Activated CD4-positive, alpha-beta memory T cell treated with anti-CD3 and anti-CD28 coated beads, Interleukin-2, amount 10 ng/mL, durations not matched to agents 7 days and 5 days (primary cell): ENCODE measurements at regions not wholly inside any gene's neighbourhood (a gene's known extent, or its start where the extent isn't known, plus 50 kb on each side); places are given as distances from the start of the nearest gene placed in this dataset.

Experiments used
- CTCF ChIA-PET: fragments of 350-600 bp; sonication (Branson Sonifier 250); formaldehyde crosslinking; loops from one replicate; lab custom pipeline; 2021; ENCODE audit warnings: antibody characterized with exemption, inconsistent platforms; lab: Charles Lee
- POLR2A ChIA-PET: fragments of 350-600 bp; sonication (Branson Sonifier 250); formaldehyde crosslinking; loops from one replicate; lab custom pipeline; 2021; ENCODE audit warnings: antibody characterized with exemption; lab: Charles Lee
- DNase-seq: peaks from one replicate; pipeline ENCODE4 v3.0.0-alpha.2; 2020
- H3K27ac Mint-ChIP-seq: one replicate; pipeline ENCODE4 v1.8.0; 2021; ENCODE audit warnings: mild to moderate bottlenecking, mixed read lengths
- H3K27me3 Mint-ChIP-seq: one replicate; pipeline ENCODE4 v1.8.0; 2021; ENCODE audit warnings: mixed read lengths
- H3K36me3 Mint-ChIP-seq: one replicate; pipeline ENCODE4 v1.8.0; 2021; ENCODE audit warnings: low read depth, mixed read lengths
- H3K4me1 Mint-ChIP-seq: one replicate; pipeline ENCODE4 v1.8.0; 2021; ENCODE audit warnings: mixed read lengths
- H3K4me3 Mint-ChIP-seq: one replicate; pipeline ENCODE4 v1.8.0; 2021; ENCODE audit warnings: mild to moderate bottlenecking, mixed read lengths
- H3K9me3 Mint-ChIP-seq: one replicate; pipeline ENCODE4 v1.8.0; 2021; ENCODE audit warnings: mixed read lengths

DNA sequence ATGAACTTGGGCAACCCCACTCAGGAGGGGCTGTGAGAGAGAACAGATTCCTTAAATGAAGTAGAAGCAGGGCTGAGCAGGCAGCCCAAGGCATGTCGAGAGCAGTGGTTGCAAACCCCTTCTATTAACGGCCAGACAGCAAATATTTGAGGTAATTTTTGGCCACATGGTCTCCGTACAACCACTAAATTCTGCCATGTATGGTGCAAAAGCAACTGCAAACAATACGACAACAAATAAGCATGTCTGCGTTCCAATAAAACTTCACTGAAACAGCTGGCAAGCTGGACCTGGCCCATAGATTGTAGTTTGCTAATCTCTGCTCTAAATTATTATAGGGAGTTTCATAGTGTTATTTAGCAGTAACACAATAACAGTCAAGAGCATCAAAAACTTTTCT is 217.0 kb upstream of the ZNF521 start:
- DNase-seq, result no peak
- H3K9me3 Mint-ChIP-seq, result no peaks in the 10 kb centered on the region
- ChIA-PET POLR2A (no interaction called here), CTCF (no interaction called here)
- no peak overlapping the region for H3K4me3 Mint-ChIP-seq
- H3K4me1 Mint-ChIP-seq, result no peaks in the 10 kb centered on the region
- H3K27ac Mint-ChIP-seq, result no peak overlapping the region
- no peaks in the 10 kb centered on the region for H3K27me3 Mint-ChIP-seq
- H3K36me3 Mint-ChIP-seq, result no peaks in the 10 kb centered on the region

- CTCF ChIA-PET, result no interaction called here
- H3K4me3 Mint-ChIP-seq, result no peak overlapping the region
- no peaks in the 10 kb centered on the region for H3K27me3 Mint-ChIP-seq
- no peaks in the 10 kb centered on the region for H3K4me1 Mint-ChIP-seq
- no peak overlapping the region for H3K27ac Mint-ChIP-seq
- DNase-seq, result no peak
- H3K9me3 Mint-ChIP-seq, result no peaks in the 10 kb centered on the region
- POLR2A ChIA-PET, result no interaction called here
- H3K36me3 Mint-ChIP-seq, result no peaks in the 10 kb centered on the region
Measured at GRCh38 chr18:25563816-25564683, 212.1 kb upstream of the ZNF521 start.

DNA sequence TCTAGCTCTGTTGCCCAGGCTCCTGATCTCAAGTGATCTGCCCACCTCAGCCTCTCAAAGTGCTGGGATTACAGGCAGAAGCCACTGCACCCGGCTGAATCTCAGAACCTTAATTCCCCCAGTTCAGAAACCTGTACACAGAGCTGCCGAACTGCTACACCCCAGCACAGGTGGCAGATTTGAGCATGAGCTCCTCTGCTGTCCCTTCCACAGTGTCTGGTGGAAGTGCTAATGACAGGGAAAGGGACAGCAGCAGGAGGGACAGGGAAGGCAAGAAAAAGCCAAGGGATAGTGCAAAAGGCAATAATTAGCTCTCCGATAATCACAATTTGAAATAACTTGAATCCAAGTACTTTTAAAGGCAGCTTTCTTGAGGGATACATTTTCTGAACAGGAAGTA is 211.4 kb upstream of the ZNF521 start:
- ChIA-PET POLR2A (no interaction called here), CTCF (no interaction called here)
- Mint-ChIP-seq H3K4me3 (no peak overlapping the region), H3K4me1 (no peaks in the 10 kb centered on the region), H3K36me3 (no peaks in the 10 kb centered on the region), H3K27ac (no peak overlapping the region), H3K27me3 (no peaks in the 10 kb centered on the region), H3K9me3 (no peaks in the 10 kb centered on the region)
- DNase-seq, result no peak

GRCh38 chr18:25561918-25562317 is 210.0 kb upstream of the ZNF521 start:
- H3K4me1 Mint-ChIP-seq, result no peaks in the 10 kb centered on the region

GRCh38 chr18:25560369-25560768 is 208.4 kb upstream of the ZNF521 start:
- POLR2A ChIA-PET, result no interaction called here
- no peak overlapping the region for H3K4me3 Mint-ChIP-seq
- CTCF ChIA-PET, result no interaction called here
- DNase-seq, result no peak
- no peaks in the 10 kb centered on the region for H3K36me3 Mint-ChIP-seq
- no peaks in the 10 kb centered on the region for H3K9me3 Mint-ChIP-seq
- H3K4me1 Mint-ChIP-seq, result no peaks in the 10 kb centered on the region
- H3K27me3 Mint-ChIP-seq, result no peaks in the 10 kb centered on the region
- H3K27ac Mint-ChIP-seq, result no peak overlapping the region

More at GRCh38 chr18:25561918-25562317, 210.0 kb upstream of the ZNF521 start:
- no peak overlapping the region for H3K27ac Mint-ChIP-seq
- ChIA-PET CTCF (no interaction called here), POLR2A (no interaction called here)
- no peak for DNase-seq
- H3K9me3 Mint-ChIP-seq, result no peaks in the 10 kb centered on the region
- no peaks in the 10 kb centered on the region for H3K27me3 Mint-ChIP-seq
- H3K4me3 Mint-ChIP-seq, result no peak overlapping the region
- no peaks in the 10 kb centered on the region for H3K36me3 Mint-ChIP-seq

DNA sequence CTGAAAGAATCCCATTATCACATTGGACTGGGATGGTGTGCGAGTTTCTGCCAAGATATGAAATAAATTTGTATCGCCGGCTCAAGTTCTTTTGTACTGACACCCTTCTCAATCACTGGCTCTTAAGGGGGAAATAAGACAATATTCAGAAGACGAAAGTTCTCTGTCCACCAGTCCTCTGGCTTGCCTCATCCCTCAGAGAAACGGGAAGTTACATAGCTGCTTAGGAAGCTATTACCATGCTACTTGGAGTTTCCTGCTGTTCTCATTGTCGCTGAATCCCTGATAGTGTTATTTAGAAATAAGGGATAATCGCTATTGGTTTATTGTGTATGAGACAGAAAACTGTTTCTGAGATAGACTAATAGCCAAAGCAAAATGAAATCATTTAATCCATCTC is 205.0 kb upstream of the ZNF521 start:
- ChIA-PET POLR2A (no interaction called here), CTCF (no interaction called here)
- no peaks in the 10 kb centered on the region for H3K27me3 Mint-ChIP-seq
- no peak overlapping the region for H3K4me3 Mint-ChIP-seq
- no peaks in the 10 kb centered on the region for H3K36me3 Mint-ChIP-seq
- no peak overlapping the region for H3K27ac Mint-ChIP-seq
- no peaks in the 10 kb centered on the region for H3K4me1 Mint-ChIP-seq
- no peak for DNase-seq
- no peaks in the 10 kb centered on the region for H3K9me3 Mint-ChIP-seq

GRCh38 chr18:25553631-25554263 is 201.8 kb upstream of the ZNF521 start:
- no peak overlapping the region for H3K27ac Mint-ChIP-seq
- no peak for DNase-seq
- H3K27me3 Mint-ChIP-seq, result no peaks in the 10 kb centered on the region
- H3K36me3 Mint-ChIP-seq, result no peaks in the 10 kb centered on the region
- H3K4me3 Mint-ChIP-seq, result no peak overlapping the region
- ChIA-PET POLR2A (no interaction called here), CTCF (no interaction called here)
- H3K4me1 Mint-ChIP-seq, result no peaks in the 10 kb centered on the region
- H3K9me3 Mint-ChIP-seq, result no peaks in the 10 kb centered on the region

GRCh38 chr18:25544546-25545287 is 192.8 kb upstream of the ZNF521 start:
- Mint-ChIP-seq H3K4me3 (no peak overlapping the region), H3K4me1 (no peaks in the 10 kb centered on the region), H3K27me3 (no peaks in the 10 kb centered on the region), H3K9me3 (peaks cover 15% of the 10 kb centered on the region), H3K36me3 (no peaks in the 10 kb centered on the region), H3K27ac (no peak overlapping the region)
- DNase-seq, result no peak
- CTCF ChIA-PET, result no interaction called here
- POLR2A ChIA-PET, result no interaction called here

DNA sequence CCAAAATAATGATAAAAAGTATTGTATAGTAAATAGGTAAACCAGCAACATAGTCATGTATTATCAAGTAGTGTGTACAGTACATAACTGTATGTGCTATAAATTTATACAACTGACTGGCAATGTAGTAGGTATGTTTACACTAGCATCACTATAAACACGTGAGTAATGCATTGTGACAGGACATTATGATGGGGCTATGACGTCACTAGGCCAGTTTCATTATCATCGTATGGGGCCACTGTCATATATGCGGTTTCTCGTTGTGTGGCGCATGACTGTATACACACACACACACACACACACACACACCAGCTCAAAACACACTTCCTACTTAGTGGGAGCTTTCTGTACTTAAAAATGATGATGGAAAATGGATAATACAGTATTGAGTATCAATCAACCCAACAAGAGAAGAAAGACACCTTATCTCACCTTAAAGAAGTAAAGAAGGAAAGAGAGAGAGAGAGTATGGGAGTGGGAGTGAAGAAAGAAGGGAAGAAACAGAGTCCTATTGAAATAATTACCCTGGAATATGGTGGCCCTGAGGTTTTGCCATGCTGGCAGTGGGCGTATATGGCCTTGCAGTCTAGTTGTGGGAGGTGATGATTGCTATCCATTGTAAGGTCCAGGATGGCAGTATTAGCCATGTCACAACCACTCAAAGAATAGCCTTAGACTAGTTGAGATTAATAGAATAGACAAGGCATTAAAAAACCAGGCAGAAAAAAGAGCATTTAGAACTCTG is 186.4 kb upstream of the ZNF521 start:
- H3K4me3 Mint-ChIP-seq, result no peak overlapping the region
- H3K36me3 Mint-ChIP-seq, result no peaks in the 10 kb centered on the region
- no peaks in the 10 kb centered on the region for H3K27me3 Mint-ChIP-seq
- no peak overlapping the region for H3K27ac Mint-ChIP-seq
- ChIA-PET CTCF (no interaction called here), POLR2A (no interaction called here)
- H3K4me1 Mint-ChIP-seq, result no peaks in the 10 kb centered on the region
- peaks cover 3% of the 10 kb centered on the region for H3K9me3 Mint-ChIP-seq
- no peak for DNase-seq

- ChIA-PET CTCF (no interaction called here), POLR2A (no interaction called here)
- Mint-ChIP-seq H3K9me3 (peaks cover 6% of the 10 kb centered on the region), H3K4me1 (no peaks in the 10 kb centered on the region), H3K27me3 (no peaks in the 10 kb centered on the region), H3K27ac (no peak overlapping the region), H3K4me3 (no peak overlapping the region), H3K36me3 (no peaks in the 10 kb centered on the region)
- DNase-seq, result no peak
Measured at GRCh38 chr18:25535495-25535894, 183.5 kb upstream of the ZNF521 start.

GRCh38 chr18:25534401-25534800 is 182.4 kb upstream of the ZNF521 start:
- POLR2A ChIA-PET, result no interaction called here
- no peaks in the 10 kb centered on the region for H3K36me3 Mint-ChIP-seq
- peaks cover 6% of the 10 kb centered on the region for H3K9me3 Mint-ChIP-seq
- DNase-seq, result no peak
- no peak overlapping the region for H3K27ac Mint-ChIP-seq
- no peaks in the 10 kb centered on the region for H3K27me3 Mint-ChIP-seq
- CTCF ChIA-PET, result no interaction called here
- no peak overlapping the region for H3K4me3 Mint-ChIP-seq
- no peaks in the 10 kb centered on the region for H3K4me1 Mint-ChIP-seq

GRCh38 chr18:25533218-25533617 is 181.3 kb upstream of the ZNF521 start:
- peaks cover 6% of the 10 kb centered on the region for H3K9me3 Mint-ChIP-seq
- DNase-seq, result no peak
- no peaks in the 10 kb centered on the region for H3K36me3 Mint-ChIP-seq
- no peak overlapping the region for H3K27ac Mint-ChIP-seq
- CTCF ChIA-PET, result no interaction called here
- no peak overlapping the region for H3K4me3 Mint-ChIP-seq
- H3K27me3 Mint-ChIP-seq, result no peaks in the 10 kb centered on the region
- POLR2A ChIA-PET, result no interaction called here
- H3K4me1 Mint-ChIP-seq, result no peaks in the 10 kb centered on the region

- Mint-ChIP-seq H3K4me1 (no peaks in the 10 kb centered on the region), H3K27me3 (no peaks in the 10 kb centered on the region), H3K27ac (no peak overlapping the region), H3K9me3 (peaks cover 6% of the 10 kb centered on the region), H3K36me3 (no peaks in the 10 kb centered on the region), H3K4me3 (no peak overlapping the region)
- ChIA-PET CTCF (no interaction called here), POLR2A (no interaction called here)
- no peak for DNase-seq
Measured at GRCh38 chr18:25531207-25531606, 179.2 kb upstream of the ZNF521 start.
